ENCODE measurements at regions not wholly inside any gene's neighbourhood (a gene's known extent, or its start where the extent isn't known, plus 50 kb on each side); places are given as distances from the start of the nearest gene placed in this dataset.

DNA sequence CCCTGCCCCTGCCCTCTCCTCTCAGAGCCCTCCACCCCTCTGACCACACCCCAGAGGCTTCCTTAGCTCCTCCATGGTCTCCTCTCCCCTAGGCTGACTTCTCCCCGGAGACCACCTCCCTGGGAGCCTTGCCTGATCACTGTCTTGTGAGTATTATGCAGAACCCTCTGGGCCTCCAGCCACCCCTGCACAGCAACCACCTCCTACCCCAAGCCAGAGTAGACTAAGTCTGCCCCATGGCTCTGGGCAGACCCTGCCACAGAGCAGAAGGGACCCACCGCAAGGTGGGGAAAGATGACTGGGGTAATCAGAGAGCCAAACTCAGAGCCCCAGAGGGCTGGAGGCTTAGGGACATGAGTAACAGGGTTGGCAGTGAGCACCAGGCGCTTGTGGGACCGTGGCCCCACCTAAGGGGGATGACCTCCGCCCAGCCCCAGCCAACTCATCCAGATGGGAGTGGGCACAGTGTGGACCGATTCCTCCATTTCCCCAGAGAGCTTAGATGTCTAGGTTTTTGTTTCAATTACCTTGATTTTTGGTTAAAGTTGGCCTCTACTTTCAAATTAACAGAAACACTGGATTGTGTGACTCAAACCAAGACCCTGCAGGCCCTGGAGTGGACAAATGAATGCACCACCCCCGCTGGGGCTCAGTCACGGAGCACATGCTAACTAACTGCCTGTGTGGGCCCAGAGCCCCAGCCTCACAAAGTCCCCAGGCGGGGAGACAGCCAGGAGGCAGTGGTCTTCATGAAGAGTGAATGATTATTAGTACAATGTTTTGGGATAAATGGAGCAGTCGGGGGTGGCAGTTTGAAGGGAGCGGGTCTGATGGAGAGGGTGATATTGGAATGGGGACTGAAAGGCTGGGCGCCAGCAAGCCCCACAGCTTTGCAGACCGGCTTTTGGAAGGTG lies 119.4 kb upstream of the PRR20G start:
- no peak overlapping the region for H3K27ac ChIP-seq
- H2AFZ ChIP-seq (replicated peaks), result no peak overlapping the region
- peaks cover 71% of the 10 kb centered on the region for H3K4me1 ChIP-seq
- DNase-seq (ENCODE audit: low spot score), result no peak
- TF ChIP-seq, protein P1, sequence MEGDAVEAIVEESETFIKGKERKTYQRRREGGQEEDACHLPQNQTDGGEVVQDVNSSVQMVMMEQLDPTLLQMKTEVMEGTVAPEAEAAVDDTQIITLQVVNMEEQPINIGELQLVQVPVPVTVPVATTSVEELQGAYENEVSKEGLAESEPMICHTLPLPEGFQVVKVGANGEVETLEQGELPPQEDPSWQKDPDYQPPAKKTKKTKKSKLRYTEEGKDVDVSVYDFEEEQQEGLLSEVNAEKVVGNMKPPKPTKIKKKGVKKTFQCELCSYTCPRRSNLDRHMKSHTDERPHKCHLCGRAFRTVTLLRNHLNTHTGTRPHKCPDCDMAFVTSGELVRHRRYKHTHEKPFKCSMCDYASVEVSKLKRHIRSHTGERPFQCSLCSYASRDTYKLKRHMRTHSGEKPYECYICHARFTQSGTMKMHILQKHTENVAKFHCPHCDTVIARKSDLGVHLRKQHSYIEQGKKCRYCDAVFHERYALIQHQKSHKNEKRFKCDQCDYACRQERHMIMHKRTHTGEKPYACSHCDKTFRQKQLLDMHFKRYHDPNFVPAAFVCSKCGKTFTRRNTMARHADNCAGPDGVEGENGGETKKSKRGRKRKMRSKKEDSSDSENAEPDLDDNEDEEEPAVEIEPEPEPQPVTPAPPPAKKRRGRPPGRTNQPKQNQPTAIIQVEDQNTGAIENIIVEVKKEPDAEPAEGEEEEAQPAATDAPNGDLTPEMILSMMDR (IDR thresholded peaks at IDR 0.05), result no peak
- no peak for TF ChIP-seq EZH2phosphoT487 (IDR thresholded peaks at IDR 0.05)
- no peak for TF ChIP-seq EZH2 (IDR thresholded peaks at IDR 0.05)
- H4K20me1 ChIP-seq (ENCODE audit: low read depth), result no peaks in the 10 kb centered on the region
- peak overlapping the region; percentile 31 for H3K4me2 ChIP-seq
- H3K27ac Mint-ChIP-seq, result peak overlapping the region; percentile 96
- no peaks in the 10 kb centered on the region for H3K79me2 ChIP-seq (ENCODE audit: low read depth)
- H3F3A ChIP-seq (ENCODE audit: low read depth), result peaks cover 23% of the 10 kb centered on the region
- no peaks in the 10 kb centered on the region for H3K9me3 ChIP-seq (ENCODE audit: low read depth)
- H3K27me3 Mint-ChIP-seq (ENCODE audit: insufficient read depth, low read depth), result peaks cover 4% of the 10 kb centered on the region
- H3K4me3 Mint-ChIP-seq, result peak overlapping the region; percentile 68
- H3K27me3 ChIP-seq, result no peaks in the 10 kb centered on the region
- H3K4me3 ChIP-seq, result no peak overlapping the region
- no peak overlapping the region for H3K9ac ChIP-seq
- H3K36me3 Mint-ChIP-seq, result peaks cover 3% of the 10 kb centered on the region
- no peaks in the 10 kb centered on the region for H3K36me3 ChIP-seq
- H3K9me3 Mint-ChIP-seq, result no peaks in the 10 kb centered on the region
- H3K4me1 Mint-ChIP-seq, result peaks cover 53% of the 10 kb centered on the region

DNA sequence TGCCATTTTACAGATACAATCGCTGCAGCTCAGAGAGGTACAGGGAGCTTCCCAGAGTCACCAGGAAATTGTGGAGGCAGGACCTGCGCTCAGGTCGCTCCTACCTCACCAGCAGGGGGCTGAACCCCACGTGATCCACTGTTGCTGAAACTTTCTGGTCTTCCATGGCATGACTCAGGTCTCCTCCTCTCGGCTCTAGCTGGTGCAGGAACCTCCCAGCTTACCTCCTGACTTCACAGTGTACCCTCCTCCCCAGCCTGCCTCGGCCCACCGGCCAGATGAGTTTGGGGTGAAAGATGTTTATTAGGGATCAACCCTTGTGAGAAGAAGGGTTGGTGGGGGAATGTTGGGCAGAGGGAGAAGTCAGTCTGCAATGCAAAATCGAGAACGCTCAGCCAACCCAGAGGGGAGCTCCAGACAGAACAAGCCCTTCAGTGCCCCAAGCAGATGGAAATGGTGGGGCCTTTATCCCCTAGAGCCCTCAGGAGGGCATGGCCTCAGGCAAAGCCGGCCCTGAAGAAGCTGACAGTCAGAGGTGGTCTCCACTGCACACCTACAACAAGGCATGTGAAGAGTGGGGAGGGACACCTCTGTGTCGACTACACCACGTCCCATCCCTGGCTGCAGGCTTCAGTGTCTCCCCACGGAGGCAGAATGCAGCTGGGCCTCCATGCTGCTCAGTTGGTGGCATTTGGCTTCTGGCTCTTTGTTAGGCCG lies 118.6 kb upstream of the PRR20G start:
- H3K9ac ChIP-seq, result no peak overlapping the region
- H3K4me1 Mint-ChIP-seq, result peaks cover 59% of the 10 kb centered on the region
- H3K27me3 Mint-ChIP-seq (ENCODE audit: insufficient read depth, low read depth), result peaks cover 4% of the 10 kb centered on the region
- H3K4me2 ChIP-seq, result no peak overlapping the region
- H3K79me2 ChIP-seq (ENCODE audit: low read depth), result no peaks in the 10 kb centered on the region
- H3F3A ChIP-seq (ENCODE audit: low read depth), result peaks cover 23% of the 10 kb centered on the region
- peak overlapping the region; percentile 34 for H3K27ac Mint-ChIP-seq
- no peaks in the 10 kb centered on the region for H3K9me3 Mint-ChIP-seq
- no peak overlapping the region for H3K4me3 ChIP-seq
- no peak for DNase-seq (ENCODE audit: low spot score)
- peaks cover 79% of the 10 kb centered on the region for H3K4me1 ChIP-seq
- no peaks in the 10 kb centered on the region for H4K20me1 ChIP-seq (ENCODE audit: low read depth)
- H3K27me3 ChIP-seq, result no peaks in the 10 kb centered on the region
- H3K27ac ChIP-seq, result no peak overlapping the region
- no peaks in the 10 kb centered on the region for H3K36me3 ChIP-seq
- TF ChIP-seq EZH2 (IDR thresholded peaks at IDR 0.05), result no peak
- TF ChIP-seq EZH2phosphoT487 (IDR thresholded peaks at IDR 0.05), result no peak
- TF ChIP-seq, protein P1 (IDR thresholded peaks at IDR 0.05), result peak; percentile 24
- H3K4me3 Mint-ChIP-seq, result no peak overlapping the region
- peaks cover 3% of the 10 kb centered on the region for H3K36me3 Mint-ChIP-seq
- H3K9me3 ChIP-seq (ENCODE audit: low read depth), result no peaks in the 10 kb centered on the region
- H2AFZ ChIP-seq (replicated peaks), result no peak overlapping the region

DNA sequence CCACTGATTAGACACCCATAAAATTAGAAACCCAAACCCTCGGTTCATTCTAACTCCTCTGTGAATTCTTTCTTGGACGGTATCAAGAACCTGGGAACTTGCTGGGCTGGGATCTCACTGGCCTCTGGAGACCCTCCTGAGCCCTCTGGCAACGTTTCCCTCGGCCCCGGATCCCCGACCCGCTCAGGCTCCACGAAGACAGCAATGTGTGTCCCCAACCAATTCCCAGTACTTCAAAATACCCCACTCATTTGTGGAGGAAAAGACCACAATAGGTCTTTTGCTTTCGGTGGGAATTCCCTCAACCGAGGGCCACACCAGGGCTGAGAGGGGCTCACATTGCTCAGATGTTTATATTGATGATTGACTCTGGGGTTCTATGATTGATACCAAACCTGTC lies 117.9 kb upstream of the PRR20G start:
- H3K27me3 ChIP-seq, result no peaks in the 10 kb centered on the region
- Mint-ChIP-seq H3K36me3 (peaks cover 3% of the 10 kb centered on the region), H3K4me1 (peaks cover 58% of the 10 kb centered on the region), H3K27ac (no peak overlapping the region), H3K4me3 (peak overlapping the region; percentile 14), H3K9me3 (peaks cover 2% of the 10 kb centered on the region), H3K27me3 (ENCODE audit: insufficient read depth, low read depth) (peaks cover 4% of the 10 kb centered on the region)
- H3K4me1 ChIP-seq, result peaks cover 79% of the 10 kb centered on the region
- no peak overlapping the region for H3K27ac ChIP-seq
- H3K79me2 ChIP-seq (ENCODE audit: low read depth), result no peaks in the 10 kb centered on the region
- peaks cover 17% of the 10 kb centered on the region for H3F3A ChIP-seq (ENCODE audit: low read depth)
- no peak for DNase-seq (ENCODE audit: low spot score)
- no peak overlapping the region for H3K4me3 ChIP-seq
- TF ChIP-seq EZH2 (IDR thresholded peaks at IDR 0.05), result no peak
- no peak for TF ChIP-seq EZH2phosphoT487 (IDR thresholded peaks at IDR 0.05)
- TF ChIP-seq, protein P1 (IDR thresholded peaks at IDR 0.05), result no peak
- H3K4me2 ChIP-seq, result no peak overlapping the region
- H4K20me1 ChIP-seq (ENCODE audit: low read depth), result no peaks in the 10 kb centered on the region
- H3K9ac ChIP-seq, result no peak overlapping the region
- no peaks in the 10 kb centered on the region for H3K36me3 ChIP-seq
- H2AFZ ChIP-seq (replicated peaks), result no peak overlapping the region
- no peaks in the 10 kb centered on the region for H3K9me3 ChIP-seq (ENCODE audit: low read depth)
